ENCODE measurements at regions not wholly inside any gene's neighbourhood (a gene's known extent, or its start where the extent isn't known, plus 50 kb on each side); places are given as distances from the start of the nearest gene placed in this dataset.
"Not testable (repeated sequence)": the region's sequence is repeated elsewhere in the genome, so short reads cannot be mapped to it uniquely, and the experiment has no call there.

- no peak for DNase-seq
These were observed 617.7 kb downstream of the MID1IP1 start for GRCh38 chrX:39418731-39419638.

- no peak for DNase-seq
These were observed 619.7 kb downstream of the MID1IP1 start for GRCh38 chrX:39421006-39421405.

- no peak for DNase-seq
These were observed 624.0 kb downstream of the MID1IP1 start for GRCh38 chrX:39425124-39425806.

GRCh38 chrX:39426101-39426500 lies 624.8 kb downstream of the MID1IP1 start:
- DNase-seq, result no peak

GRCh38 chrX:39427492-39427891 lies 626.2 kb downstream of the MID1IP1 start:
- no peak for DNase-seq

GRCh38 chrX:39427906-39428305 lies 626.6 kb downstream of the MID1IP1 start:
- no peak for DNase-seq

- DNase-seq, result no peak
These were observed 629.3 kb downstream of the MID1IP1 start for GRCh38 chrX:39430551-39430950.

GRCh38 chrX:39431893-39432292 lies 630.6 kb downstream of the MID1IP1 start:
- no peak for DNase-seq

- DNase-seq, result not testable (repeated sequence)
These were observed 633.4 kb downstream of the MID1IP1 start for GRCh38 chrX:39434671-39435070.

- DNase-seq, result not testable (repeated sequence)
These were observed 635.3 kb downstream of the MID1IP1 start for GRCh38 chrX:39436538-39436937.

- DNase-seq, result no peak
These were observed 636.6 kb downstream of the MID1IP1 start for GRCh38 chrX:39437670-39438441.

- DNase-seq, result no peak
These were observed 637.6 kb downstream of the MID1IP1 start for GRCh38 chrX:39438603-39439602.

GRCh38 chrX:39439906-39440798 lies 638.9 kb downstream of the MID1IP1 start:
- DNase-seq, result no peak

GRCh38 chrX:39440799-39441284 lies 639.6 kb downstream of the MID1IP1 start:
- DNase-seq, result no peak

- no peak for DNase-seq
These were observed 641.1 kb downstream of the MID1IP1 start for GRCh38 chrX:39442332-39442731.

GRCh38 chrX:39443240-39443639 lies 642.0 kb downstream of the MID1IP1 start:
- DNase-seq, result no peak

GRCh38 chrX:39445336-39445735 lies 644.1 kb downstream of the MID1IP1 start:
- peak; percentile 20 for DNase-seq

GRCh38 chrX:39449352-39449751 lies 648.1 kb downstream of the MID1IP1 start:
- no peak for DNase-seq

GRCh38 chrX:39450234-39450977 lies 647.4 kb downstream of the BCOR start:
- no peak for DNase-seq

GRCh38 chrX:39451046-39451445 lies 646.7 kb downstream of the BCOR start:
- DNase-seq, result no peak
